ENCODE measurements at regions not wholly inside any gene's neighbourhood (a gene's known extent, or its start where the extent isn't known, plus 50 kb on each side); places are given as distances from the start of the nearest gene placed in this dataset.
"Not testable (repeated sequence)": the region's sequence is repeated elsewhere in the genome, so short reads cannot be mapped to it uniquely, and the experiment has no call there.

GRCh38 chr4:124459196-124459940 is 253.2 kb downstream of the ANKRD50 start:
- DNase-seq (no peak), ATAC-seq (no peak)
- Histone ChIP-seq H3K9me3 (peaks cover 10% of the 10 kb centered on the region), H3K36me3 (ENCODE audit: insufficient read depth in 1 of 2, low read depth in 1 of 2) (no peaks in the 10 kb centered on the region), H3K4me1 (peaks cover 4% of the 10 kb centered on the region), H3K4me3 (no peak overlapping the region), H3K27me3 (ENCODE audit: insufficient read depth in 3 of 3, low read length in 2 of 3) (no peaks in the 10 kb centered on the region), H3K27ac (no peak overlapping the region)
- TF ChIP-seq CTCF (IDR thresholded peaks at IDR 0.05): no peak
- intact Hi-C loops (cut with DNase I): no loop called here
- WGBS, 3 donors: 47 to 55% (median 50%) methylated on average over 3 of the region's 3 CpGs

DNA sequence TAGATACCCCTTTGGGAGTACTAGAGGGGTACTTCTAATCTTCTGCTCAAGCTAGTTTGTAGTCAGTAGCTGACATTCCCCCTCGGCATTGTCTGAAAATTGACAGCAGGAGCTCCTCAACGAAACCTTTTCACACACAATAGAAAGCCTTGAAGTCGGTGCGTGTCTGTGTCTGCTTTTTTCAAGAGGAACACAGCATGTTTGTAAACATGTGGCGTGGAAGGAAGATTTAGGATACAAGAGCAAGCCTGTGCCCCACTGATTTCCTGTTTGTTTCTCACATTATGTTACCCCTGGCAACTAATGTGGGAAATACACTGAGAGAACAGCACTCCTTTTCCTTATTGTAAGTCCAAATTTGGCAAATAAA is 252.6 kb downstream of the ANKRD50 start:
- intact Hi-C loops (cut with DNase I): no loop called here
- WGBS, 3 donors: 11 to 18% (median 16%) methylated on average over 5 of the region's 5 CpGs
- no peak for ATAC-seq

GRCh38 chr4:124461592-124461991 is 250.9 kb downstream of the ANKRD50 start:
- ATAC-seq; intact Hi-C loops (cut with DNase I); H3K4me3 ChIP-seq; H3K27ac ChIP-seq; H3K36me3 ChIP-seq (ENCODE audit: insufficient read depth in 1 of 2, low read depth in 1 of 2); DNase-seq; H3K27me3 ChIP-seq (ENCODE audit: insufficient read depth in 3 of 3, low read length in 2 of 3); H3K4me1 ChIP-seq: not testable (repeated sequence)
- WGBS, 3 donors: 95 to 97% (median 96%) methylated on average over 7 of the region's 7 CpGs
- H3K9me3 ChIP-seq: peaks cover 10% of the 10 kb centered on the region

More for the DNA sequence above, 252.6 kb downstream of the ANKRD50 start:
- peaks cover 10% of the 10 kb centered on the region for H3K9me3 ChIP-seq
- H3K27ac ChIP-seq: no peak overlapping the region
- DNase-seq: no peak
- no peaks in the 10 kb centered on the region for H3K27me3 ChIP-seq (ENCODE audit: insufficient read depth in 3 of 3, low read length in 2 of 3)
- peaks cover 4% of the 10 kb centered on the region for H3K4me1 ChIP-seq
- H3K4me3 ChIP-seq: no peak overlapping the region
- H3K36me3 ChIP-seq (ENCODE audit: insufficient read depth in 1 of 2, low read depth in 1 of 2): no peaks in the 10 kb centered on the region
- TF ChIP-seq CTCF (IDR thresholded peaks at IDR 0.05): no peak

- H3K27me3 ChIP-seq (ENCODE audit: insufficient read depth in 3 of 3, low read length in 2 of 3): no peaks in the 10 kb centered on the region
- H3K4me1 ChIP-seq: peaks cover 4% of the 10 kb centered on the region
- H3K36me3 ChIP-seq (ENCODE audit: insufficient read depth in 1 of 2, low read depth in 1 of 2): no peaks in the 10 kb centered on the region
- ATAC-seq: no peak
- H3K9me3 ChIP-seq: peaks cover 10% of the 10 kb centered on the region
- 95 to 99% (median 97%) methylated on average over 18 of the region's 18 CpGs for WGBS, 3 donors
- intact Hi-C loops (cut with DNase I): no loop called here
- no peak for TF ChIP-seq CTCF (IDR thresholded peaks at IDR 0.05)
- H3K27ac ChIP-seq: no peak overlapping the region
- H3K4me3 ChIP-seq: no peak overlapping the region
- no peak for DNase-seq
These were observed 249.3 kb downstream of the ANKRD50 start for GRCh38 chr4:124462954-124463828.

GRCh38 chr4:124464836-124465235 is 247.7 kb downstream of the ANKRD50 start:
- Histone ChIP-seq H3K4me1 (peaks cover under 1% of the 10 kb centered on the region), H3K27ac (no peak overlapping the region), H3K36me3 (ENCODE audit: insufficient read depth in 1 of 2, low read depth in 1 of 2) (no peaks in the 10 kb centered on the region), H3K9me3 (peaks cover 10% of the 10 kb centered on the region), H3K27me3 (ENCODE audit: insufficient read depth in 3 of 3, low read length in 2 of 3) (no peaks in the 10 kb centered on the region), H3K4me3 (no peak overlapping the region)
- intact Hi-C loops (cut with DNase I): no loop called here
- DNase-seq (no peak), ATAC-seq (no peak)
- 85 to 100% (median 92%) methylated on average over 1 of the region's 1 CpG for WGBS, 3 donors
- TF ChIP-seq CTCF (IDR thresholded peaks at IDR 0.05): no peak

All from psoas muscle (tissue), 7 donors.